Hematopoietic multipotent progenitor cell treated with erythropoietin and hydrocortisone succinate and interleukin-3 and kit ligand, for 4 days (in vitro differentiated cells): ENCODE measurements at regions not wholly inside any gene's neighbourhood (a gene's known extent, or its start where the extent isn't known, plus 50 kb on each side); places are given as distances from the start of the nearest gene placed in this dataset.
"Not testable (repeated sequence)": the region's sequence is repeated elsewhere in the genome, so short reads cannot be mapped to it uniquely, and the experiment has no call there.

Source experiments
- DNase-seq: peaks from one replicate; pipeline ENCODE4 v3.0.0-alpha.2; 2015

- no peak for DNase-seq
Observed at GRCh38 chr15:38818157-38818790, 253.7 kb upstream of the RASGRP1 start.

- DNase-seq: no peak
Observed at GRCh38 chr15:38819387-38819950, 254.9 kb upstream of the RASGRP1 start.

GRCh38 chr15:38823263-38823662 is 258.6 kb upstream of the RASGRP1 start:
- no peak for DNase-seq

- DNase-seq: no peak
Observed at GRCh38 chr15:38824719-38825118, 260.1 kb upstream of the RASGRP1 start.

GRCh38 chr15:38826880-38827279 is 262.3 kb upstream of the RASGRP1 start:
- no peak for DNase-seq

GRCh38 chr15:38828031-38828532 is 263.5 kb upstream of the RASGRP1 start:
- no peak for DNase-seq

GRCh38 chr15:38829086-38829485 is 264.5 kb upstream of the RASGRP1 start:
- DNase-seq: no peak

GRCh38 chr15:38842226-38842625 is 277.6 kb upstream of the RASGRP1 start:
- DNase-seq: no peak

GRCh38 chr15:38843051-38843501 is 278.5 kb upstream of the RASGRP1 start:
- no peak for DNase-seq

GRCh38 chr15:38843736-38844590 is 279.3 kb upstream of the RASGRP1 start:
- no peak for DNase-seq

- DNase-seq: no peak
Observed at GRCh38 chr15:38844736-38845135, 280.1 kb upstream of the RASGRP1 start.

- no peak for DNase-seq
Observed at GRCh38 chr15:38846346-38846745, 281.7 kb upstream of the RASGRP1 start.

- no peak for DNase-seq
Observed at GRCh38 chr15:38847666-38848065, 283.1 kb upstream of the RASGRP1 start.

- DNase-seq: no peak
Observed at GRCh38 chr15:38849046-38849445, 284.4 kb upstream of the RASGRP1 start.

- DNase-seq: not testable (repeated sequence)
Observed at GRCh38 chr15:38852188-38852587, 287.6 kb upstream of the RASGRP1 start.

GRCh38 chr15:38853608-38854007 is 289.0 kb upstream of the RASGRP1 start:
- DNase-seq: peak; percentile 41

- DNase-seq: peak; percentile 40
Observed at GRCh38 chr15:38854506-38854905, 289.9 kb upstream of the RASGRP1 start.

- no peak for DNase-seq
Observed at GRCh38 chr15:38857814-38858213, 293.2 kb upstream of the RASGRP1 start.

GRCh38 chr15:38859574-38859973 is 295.0 kb upstream of the RASGRP1 start:
- DNase-seq: no peak

GRCh38 chr15:38860253-38860652 is 295.6 kb upstream of the RASGRP1 start:
- DNase-seq: peak; percentile 34

- DNase-seq: no peak
Observed at GRCh38 chr15:38860674-38861073, 296.1 kb upstream of the RASGRP1 start.

GRCh38 chr15:38861108-38861507 is 296.5 kb upstream of the RASGRP1 start:
- DNase-seq: no peak

GRCh38 chr15:38862099-38862498 is 297.5 kb upstream of the RASGRP1 start:
- DNase-seq: no peak

- DNase-seq: no peak
Observed at GRCh38 chr15:38863381-38863780, 298.8 kb upstream of the RASGRP1 start.
